ENCODE measurements at regions not wholly inside any gene's neighbourhood (a gene's known extent, or its start where the extent isn't known, plus 50 kb on each side); places are given as distances from the start of the nearest gene placed in this dataset.
"Not testable (repeated sequence)": the region's sequence is repeated elsewhere in the genome, so short reads cannot be mapped to it uniquely, and the experiment has no call there.

- DNase-seq (ENCODE audit: low read depth in 1 of 2, low spot score in 1 of 2), result no peak
These were observed 221.4 kb upstream of the PITRM1 start for GRCh38 chr10:3393958-3394357.

GRCh38 chr10:3391657-3392056 lies 219.1 kb upstream of the PITRM1 start:
- DNase-seq (ENCODE audit: low read depth in 1 of 2, low spot score in 1 of 2), result no peak

- DNase-seq (ENCODE audit: low read depth in 1 of 2, low spot score in 1 of 2), result no peak
These were observed 216.5 kb upstream of the PITRM1 start for GRCh38 chr10:3389130-3389529.

GRCh38 chr10:3385487-3385886 lies 212.9 kb upstream of the PITRM1 start:
- no peak for DNase-seq (ENCODE audit: low read depth in 1 of 2, low spot score in 1 of 2)

- DNase-seq (ENCODE audit: low read depth in 1 of 2, low spot score in 1 of 2), result no peak
These were observed 209.5 kb upstream of the PITRM1 start for GRCh38 chr10:3382092-3382491.

- DNase-seq (ENCODE audit: low read depth in 1 of 2, low spot score in 1 of 2), result no peak
These were observed 207.9 kb upstream of the PITRM1 start for GRCh38 chr10:3380406-3381050.

GRCh38 chr10:3376631-3377030 lies 204.0 kb upstream of the PITRM1 start:
- no peak for DNase-seq (ENCODE audit: low read depth in 1 of 2, low spot score in 1 of 2)

GRCh38 chr10:3375505-3375904 lies 202.9 kb upstream of the PITRM1 start:
- no peak for DNase-seq (ENCODE audit: low read depth in 1 of 2, low spot score in 1 of 2)

- DNase-seq (ENCODE audit: low read depth in 1 of 2, low spot score in 1 of 2), result no peak
These were observed 202.3 kb upstream of the PITRM1 start for GRCh38 chr10:3374914-3375313.

GRCh38 chr10:3373374-3374027 lies 200.9 kb upstream of the PITRM1 start:
- not testable (repeated sequence) for DNase-seq (ENCODE audit: low read depth in 1 of 2, low spot score in 1 of 2)

- no peak for DNase-seq (ENCODE audit: low read depth in 1 of 2, low spot score in 1 of 2)
These were observed 199.7 kb upstream of the PITRM1 start for GRCh38 chr10:3372281-3372680.

- DNase-seq (ENCODE audit: low read depth in 1 of 2, low spot score in 1 of 2), result not testable (repeated sequence)
These were observed 199.0 kb upstream of the PITRM1 start for GRCh38 chr10:3371624-3372023.

- no peak for DNase-seq (ENCODE audit: low read depth in 1 of 2, low spot score in 1 of 2)
These were observed 194.3 kb upstream of the PITRM1 start for GRCh38 chr10:3366735-3367405.

GRCh38 chr10:3366043-3366442 lies 193.5 kb upstream of the PITRM1 start:
- no peak for DNase-seq (ENCODE audit: low read depth in 1 of 2, low spot score in 1 of 2)

GRCh38 chr10:3365630-3366029 lies 193.0 kb upstream of the PITRM1 start:
- no peak for DNase-seq (ENCODE audit: low read depth in 1 of 2, low spot score in 1 of 2)

GRCh38 chr10:3364768-3365480 lies 192.3 kb upstream of the PITRM1 start:
- no peak for DNase-seq (ENCODE audit: low read depth in 1 of 2, low spot score in 1 of 2)

GRCh38 chr10:3363311-3364045 lies 190.9 kb upstream of the PITRM1 start:
- DNase-seq (ENCODE audit: low read depth in 1 of 2, low spot score in 1 of 2), result no peak

GRCh38 chr10:3362394-3362793 lies 189.8 kb upstream of the PITRM1 start:
- DNase-seq (ENCODE audit: low read depth in 1 of 2, low spot score in 1 of 2), result no peak

- no peak for DNase-seq (ENCODE audit: low read depth in 1 of 2, low spot score in 1 of 2)
These were observed 189.1 kb upstream of the PITRM1 start for GRCh38 chr10:3361640-3362039.

GRCh38 chr10:3357737-3358136 lies 185.2 kb upstream of the PITRM1 start:
- no peak for DNase-seq (ENCODE audit: low read depth in 1 of 2, low spot score in 1 of 2)

GRCh38 chr10:3355536-3355935 lies 183.0 kb upstream of the PITRM1 start:
- no peak for DNase-seq (ENCODE audit: low read depth in 1 of 2, low spot score in 1 of 2)

Measured in stimulated activated CD4-positive, alpha-beta T cell treated with anti-CD3 and anti-CD28 coated beads, Interleukin-15, amount 100 ng/mL, for 1 hour (primary cell).